ENCODE measurements at regions not wholly inside any gene's neighbourhood (a gene's known extent, or its start where the extent isn't known, plus 50 kb on each side); places are given as distances from the start of the nearest gene placed in this dataset.

DNA sequence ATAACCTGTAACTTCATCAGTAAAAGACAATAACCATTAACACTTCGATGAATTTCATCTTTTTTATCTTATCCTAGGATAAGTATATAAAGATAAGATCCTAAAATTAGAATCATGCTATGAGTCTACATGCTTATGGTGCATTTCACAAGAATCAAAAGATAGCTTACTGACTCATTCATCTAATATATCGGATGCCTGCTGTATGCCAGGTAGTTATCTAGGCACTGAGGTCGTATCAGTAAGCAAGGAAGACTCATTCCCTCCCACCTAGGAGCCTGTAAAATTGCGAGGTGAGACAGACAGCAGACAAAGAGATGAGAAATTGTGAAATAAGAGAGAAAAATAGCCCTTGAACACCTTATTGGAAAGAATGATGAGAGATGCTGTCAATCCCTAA lies 240.6 kb upstream of the ADAMTSL1 start:
- TF ChIP-seq, protein P1, sequence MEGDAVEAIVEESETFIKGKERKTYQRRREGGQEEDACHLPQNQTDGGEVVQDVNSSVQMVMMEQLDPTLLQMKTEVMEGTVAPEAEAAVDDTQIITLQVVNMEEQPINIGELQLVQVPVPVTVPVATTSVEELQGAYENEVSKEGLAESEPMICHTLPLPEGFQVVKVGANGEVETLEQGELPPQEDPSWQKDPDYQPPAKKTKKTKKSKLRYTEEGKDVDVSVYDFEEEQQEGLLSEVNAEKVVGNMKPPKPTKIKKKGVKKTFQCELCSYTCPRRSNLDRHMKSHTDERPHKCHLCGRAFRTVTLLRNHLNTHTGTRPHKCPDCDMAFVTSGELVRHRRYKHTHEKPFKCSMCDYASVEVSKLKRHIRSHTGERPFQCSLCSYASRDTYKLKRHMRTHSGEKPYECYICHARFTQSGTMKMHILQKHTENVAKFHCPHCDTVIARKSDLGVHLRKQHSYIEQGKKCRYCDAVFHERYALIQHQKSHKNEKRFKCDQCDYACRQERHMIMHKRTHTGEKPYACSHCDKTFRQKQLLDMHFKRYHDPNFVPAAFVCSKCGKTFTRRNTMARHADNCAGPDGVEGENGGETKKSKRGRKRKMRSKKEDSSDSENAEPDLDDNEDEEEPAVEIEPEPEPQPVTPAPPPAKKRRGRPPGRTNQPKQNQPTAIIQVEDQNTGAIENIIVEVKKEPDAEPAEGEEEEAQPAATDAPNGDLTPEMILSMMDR (conservative IDR thresholded peaks at IDR 0.05; ENCODE audit: low read depth, low read length): no peak
- no peaks in the 10 kb centered on the region for H3K79me2 ChIP-seq (ENCODE audit: insufficient read depth, low read depth)
- no peak overlapping the region for H3K9ac ChIP-seq
- no peak overlapping the region for H3K4me2 ChIP-seq
- H3K36me3 ChIP-seq (ENCODE audit: insufficient read depth): no peaks in the 10 kb centered on the region
- H4K20me1 ChIP-seq (ENCODE audit: insufficient read depth): no peaks in the 10 kb centered on the region
- H3K4me3 ChIP-seq (IDR thresholded peaks at IDR 0.05; ENCODE audit: insufficient read depth, low read depth, low read length): no peak overlapping the region
- no peak overlapping the region for H2AFZ ChIP-seq (ENCODE audit: low read depth)
- H3K4me1 ChIP-seq (ENCODE audit: low read depth, poor library complexity, severe bottlenecking): no peaks in the 10 kb centered on the region
- no peaks in the 10 kb centered on the region for H3K27me3 ChIP-seq (ENCODE audit: insufficient read depth, low read depth)
- H3K27ac ChIP-seq: no peak overlapping the region

DNA sequence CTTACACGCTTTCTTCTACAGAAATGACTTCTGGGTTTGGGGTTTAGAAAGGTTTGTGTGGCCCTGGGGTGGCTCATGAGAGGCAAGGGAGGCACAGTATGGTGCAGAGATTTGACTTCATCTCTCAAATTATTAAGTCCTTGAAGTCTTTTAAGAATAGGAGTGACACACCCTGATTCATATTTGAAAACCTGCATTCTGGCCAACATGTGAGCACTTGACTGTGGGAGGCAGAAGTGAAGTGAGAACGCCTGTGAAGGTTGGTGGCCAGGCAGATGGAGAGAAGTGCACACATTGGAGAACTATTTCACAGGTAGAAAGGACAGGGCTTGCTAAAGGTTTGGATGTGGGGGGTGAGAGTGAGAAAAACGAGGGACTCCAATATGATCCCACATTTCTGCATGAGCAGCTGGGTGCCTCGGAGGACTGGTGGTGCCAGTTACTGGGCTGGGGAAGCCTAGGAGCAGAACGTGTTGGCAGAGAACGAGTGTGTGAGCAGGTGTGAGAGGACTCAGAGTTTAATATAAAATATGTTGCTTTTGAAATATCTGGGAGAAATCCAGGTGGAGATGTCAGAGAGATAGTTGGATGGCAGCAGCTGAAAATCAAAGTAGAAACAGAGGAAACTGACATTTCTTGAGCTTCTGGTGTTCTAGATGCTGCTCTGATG lies 240.0 kb upstream of the ADAMTSL1 start:
- Histone ChIP-seq H3K27ac (no peak overlapping the region), H2AFZ (ENCODE audit: low read depth) (no peak overlapping the region), H3K27me3 (ENCODE audit: insufficient read depth, low read depth) (no peaks in the 10 kb centered on the region), H3K36me3 (ENCODE audit: insufficient read depth) (no peaks in the 10 kb centered on the region), H3K79me2 (ENCODE audit: insufficient read depth, low read depth) (no peaks in the 10 kb centered on the region), H3K9ac (no peak overlapping the region), H4K20me1 (ENCODE audit: insufficient read depth) (no peaks in the 10 kb centered on the region), H3K4me3 (IDR thresholded peaks at IDR 0.05; ENCODE audit: insufficient read depth, low read depth, low read length) (no peak overlapping the region), H3K4me2 (no peak overlapping the region), H3K4me1 (ENCODE audit: low read depth, poor library complexity, severe bottlenecking) (no peaks in the 10 kb centered on the region)
- TF ChIP-seq, protein P1 (conservative IDR thresholded peaks at IDR 0.05; ENCODE audit: low read depth, low read length): no peak

DNA sequence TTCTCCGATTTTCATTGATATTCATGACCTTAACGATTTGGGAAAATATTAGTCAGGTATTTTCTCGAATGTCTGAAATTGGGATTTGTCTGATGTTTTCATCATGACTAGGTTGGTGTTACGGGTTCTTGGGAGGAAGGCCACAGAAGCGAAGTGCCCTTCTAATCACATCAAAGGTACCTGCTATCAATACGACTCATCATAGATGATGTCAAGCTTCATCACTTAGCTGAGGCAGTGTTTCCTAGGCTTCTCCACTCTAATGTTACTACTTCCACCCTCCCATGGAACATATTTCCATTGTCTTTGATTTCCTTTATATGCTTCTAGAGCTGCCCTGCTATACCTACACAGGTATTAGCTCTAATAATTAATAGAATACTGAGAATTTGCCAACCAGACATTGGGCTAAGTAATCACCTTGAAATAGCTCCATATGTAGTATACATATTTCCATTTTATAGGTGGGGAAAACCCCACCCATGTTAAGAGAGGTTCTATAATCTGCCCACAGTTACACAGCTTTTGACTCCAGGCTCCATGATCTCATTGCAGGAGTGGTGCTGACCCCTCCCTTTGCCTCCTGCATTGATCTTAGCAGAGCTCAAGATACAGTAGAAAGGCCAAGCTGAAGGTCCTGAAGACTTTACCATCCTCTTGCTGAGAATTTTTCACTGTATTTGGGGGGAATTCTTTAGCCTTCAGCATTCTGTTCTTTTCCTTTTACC lies 238.6 kb upstream of the ADAMTSL1 start:
- no peak overlapping the region for H3K9ac ChIP-seq
- TF ChIP-seq, protein P1 (conservative IDR thresholded peaks at IDR 0.05; ENCODE audit: low read depth, low read length): no peak
- no peak overlapping the region for H3K4me2 ChIP-seq
- H3K4me3 ChIP-seq (IDR thresholded peaks at IDR 0.05; ENCODE audit: insufficient read depth, low read depth, low read length): no peak overlapping the region
- no peak overlapping the region for H2AFZ ChIP-seq (ENCODE audit: low read depth)
- H3K79me2 ChIP-seq (ENCODE audit: insufficient read depth, low read depth): no peaks in the 10 kb centered on the region
- no peak overlapping the region for H3K27ac ChIP-seq
- H3K27me3 ChIP-seq (ENCODE audit: insufficient read depth, low read depth): no peaks in the 10 kb centered on the region
- H3K4me1 ChIP-seq (ENCODE audit: low read depth, poor library complexity, severe bottlenecking): no peaks in the 10 kb centered on the region
- no peaks in the 10 kb centered on the region for H3K36me3 ChIP-seq (ENCODE audit: insufficient read depth)
- no peaks in the 10 kb centered on the region for H4K20me1 ChIP-seq (ENCODE audit: insufficient read depth)

DNA sequence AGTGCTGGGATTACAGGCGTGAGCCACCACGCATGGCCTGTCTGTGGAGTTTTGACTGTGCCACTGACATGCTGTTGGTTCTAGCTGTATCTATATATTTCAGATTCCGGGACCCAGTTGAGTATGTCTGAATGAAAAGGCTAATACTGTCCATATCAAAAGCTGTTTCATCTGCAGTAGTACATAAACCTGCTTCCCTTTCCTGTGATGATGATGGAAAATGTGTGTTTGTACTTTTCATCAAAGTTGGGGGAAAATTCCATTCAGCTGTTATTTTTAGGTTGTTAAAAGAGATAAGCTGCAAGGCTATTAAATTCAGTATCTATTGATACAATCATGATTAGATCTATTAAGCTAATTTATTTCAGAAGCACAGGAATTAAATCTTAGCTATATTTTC lies 237.6 kb upstream of the ADAMTSL1 start:
- no peaks in the 10 kb centered on the region for H3K4me1 ChIP-seq (ENCODE audit: low read depth, poor library complexity, severe bottlenecking)
- H2AFZ ChIP-seq (ENCODE audit: low read depth): no peak overlapping the region
- H3K27ac ChIP-seq: no peak overlapping the region
- no peaks in the 10 kb centered on the region for H4K20me1 ChIP-seq (ENCODE audit: insufficient read depth)
- H3K27me3 ChIP-seq (ENCODE audit: insufficient read depth, low read depth): no peaks in the 10 kb centered on the region
- TF ChIP-seq, protein P1 (conservative IDR thresholded peaks at IDR 0.05; ENCODE audit: low read depth, low read length): no peak
- no peak overlapping the region for H3K9ac ChIP-seq
- H3K79me2 ChIP-seq (ENCODE audit: insufficient read depth, low read depth): no peaks in the 10 kb centered on the region
- no peaks in the 10 kb centered on the region for H3K36me3 ChIP-seq (ENCODE audit: insufficient read depth)
- H3K4me2 ChIP-seq: no peak overlapping the region
- no peak overlapping the region for H3K4me3 ChIP-seq (IDR thresholded peaks at IDR 0.05; ENCODE audit: insufficient read depth, low read depth, low read length)
